HL-60 (cell line): ENCODE measurements at regions not wholly inside any gene's neighbourhood (a gene's known extent, or its start where the extent isn't known, plus 50 kb on each side); places are given as distances from the start of the nearest gene placed in this dataset.

Source experiments
- POLR2AphosphoS5 ChIP-seq: IDR thresholded peaks from 2 replicates; pipeline ENCODE4 v1.6.1; 2012; ENCODE audit warnings: low read depth
- TF ChIP-seq, protein P1 (sequence below): IDR thresholded peaks from one replicate; pipeline ENCODE4 v1.5.1; 2011; ENCODE audit warnings: low read length, control low read depth, inconsistent platforms; ENCODE audit not compliant: insufficient read depth
- TF ChIP-seq, protein P2 (sequence below): IDR thresholded peaks from 2 replicates; pipeline ENCODE4 v1.6.1; 2012; ENCODE audit warnings: low read depth; ENCODE audit not compliant: insufficient replicate concordance

DNA sequence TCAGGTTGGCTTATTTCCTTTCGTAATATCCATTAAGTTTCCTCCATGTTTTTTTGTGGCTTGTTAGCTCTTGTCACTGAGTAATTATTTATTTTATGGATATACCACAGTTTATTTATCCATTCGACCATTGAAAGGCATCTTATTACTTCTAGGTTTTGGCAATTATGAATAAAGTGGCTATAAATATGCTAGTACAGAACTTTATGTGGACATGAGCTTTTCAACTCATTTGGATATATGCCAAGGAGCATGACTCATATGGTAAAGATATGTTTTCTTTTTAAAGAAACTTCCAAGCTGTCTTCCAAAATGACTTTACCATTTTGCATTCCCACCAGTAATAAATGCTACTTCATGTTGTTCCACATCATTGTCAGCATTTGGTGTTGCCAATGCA, 803.6 kb downstream of the GLUD2 start:
- no peak for TF ChIP-seq POLR2AphosphoS5
- TF ChIP-seq, protein P1, sequence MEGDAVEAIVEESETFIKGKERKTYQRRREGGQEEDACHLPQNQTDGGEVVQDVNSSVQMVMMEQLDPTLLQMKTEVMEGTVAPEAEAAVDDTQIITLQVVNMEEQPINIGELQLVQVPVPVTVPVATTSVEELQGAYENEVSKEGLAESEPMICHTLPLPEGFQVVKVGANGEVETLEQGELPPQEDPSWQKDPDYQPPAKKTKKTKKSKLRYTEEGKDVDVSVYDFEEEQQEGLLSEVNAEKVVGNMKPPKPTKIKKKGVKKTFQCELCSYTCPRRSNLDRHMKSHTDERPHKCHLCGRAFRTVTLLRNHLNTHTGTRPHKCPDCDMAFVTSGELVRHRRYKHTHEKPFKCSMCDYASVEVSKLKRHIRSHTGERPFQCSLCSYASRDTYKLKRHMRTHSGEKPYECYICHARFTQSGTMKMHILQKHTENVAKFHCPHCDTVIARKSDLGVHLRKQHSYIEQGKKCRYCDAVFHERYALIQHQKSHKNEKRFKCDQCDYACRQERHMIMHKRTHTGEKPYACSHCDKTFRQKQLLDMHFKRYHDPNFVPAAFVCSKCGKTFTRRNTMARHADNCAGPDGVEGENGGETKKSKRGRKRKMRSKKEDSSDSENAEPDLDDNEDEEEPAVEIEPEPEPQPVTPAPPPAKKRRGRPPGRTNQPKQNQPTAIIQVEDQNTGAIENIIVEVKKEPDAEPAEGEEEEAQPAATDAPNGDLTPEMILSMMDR: no peak
- TF ChIP-seq, protein P2, sequence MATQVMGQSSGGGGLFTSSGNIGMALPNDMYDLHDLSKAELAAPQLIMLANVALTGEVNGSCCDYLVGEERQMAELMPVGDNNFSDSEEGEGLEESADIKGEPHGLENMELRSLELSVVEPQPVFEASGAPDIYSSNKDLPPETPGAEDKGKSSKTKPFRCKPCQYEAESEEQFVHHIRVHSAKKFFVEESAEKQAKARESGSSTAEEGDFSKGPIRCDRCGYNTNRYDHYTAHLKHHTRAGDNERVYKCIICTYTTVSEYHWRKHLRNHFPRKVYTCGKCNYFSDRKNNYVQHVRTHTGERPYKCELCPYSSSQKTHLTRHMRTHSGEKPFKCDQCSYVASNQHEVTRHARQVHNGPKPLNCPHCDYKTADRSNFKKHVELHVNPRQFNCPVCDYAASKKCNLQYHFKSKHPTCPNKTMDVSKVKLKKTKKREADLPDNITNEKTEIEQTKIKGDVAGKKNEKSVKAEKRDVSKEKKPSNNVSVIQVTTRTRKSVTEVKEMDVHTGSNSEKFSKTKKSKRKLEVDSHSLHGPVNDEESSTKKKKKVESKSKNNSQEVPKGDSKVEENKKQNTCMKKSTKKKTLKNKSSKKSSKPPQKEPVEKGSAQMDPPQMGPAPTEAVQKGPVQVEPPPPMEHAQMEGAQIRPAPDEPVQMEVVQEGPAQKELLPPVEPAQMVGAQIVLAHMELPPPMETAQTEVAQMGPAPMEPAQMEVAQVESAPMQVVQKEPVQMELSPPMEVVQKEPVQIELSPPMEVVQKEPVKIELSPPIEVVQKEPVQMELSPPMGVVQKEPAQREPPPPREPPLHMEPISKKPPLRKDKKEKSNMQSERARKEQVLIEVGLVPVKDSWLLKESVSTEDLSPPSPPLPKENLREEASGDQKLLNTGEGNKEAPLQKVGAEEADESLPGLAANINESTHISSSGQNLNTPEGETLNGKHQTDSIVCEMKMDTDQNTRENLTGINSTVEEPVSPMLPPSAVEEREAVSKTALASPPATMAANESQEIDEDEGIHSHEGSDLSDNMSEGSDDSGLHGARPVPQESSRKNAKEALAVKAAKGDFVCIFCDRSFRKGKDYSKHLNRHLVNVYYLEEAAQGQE: no peak
